AG04450 (cell line): ENCODE measurements at regions not wholly inside any gene's neighbourhood (a gene's known extent, or its start where the extent isn't known, plus 50 kb on each side); places are given as distances from the start of the nearest gene placed in this dataset.

ENCODE experiments used
- CTCF ChIA-PET: fragments of 300-600, 350-600 bp; formaldehyde crosslinking; extraction: SDS; loops from one replicate; lab custom pipeline; 2022; ENCODE audit warnings: antibody characterized with exemption, inconsistent platforms; lab: Charles Lee
- POLR2A ChIA-PET: fragments of 350-600 bp; formaldehyde crosslinking; extraction: SDS; loops from one replicate; lab custom pipeline; 2021; ENCODE audit warnings: antibody characterized with exemption, inconsistent platforms; lab: Yijun Ruan, JAX
- DNase-seq: peaks from one replicate; pipeline ENCODE4 v3.0.0-alpha.2; 2011; ENCODE audit warnings: low read depth, low spot score
- H3K27ac ChIP-seq: one replicate; pipeline ENCODE4 v1.5.1; 2012; ENCODE audit warnings: low read depth, low read length, control low read depth
- H3K27me3 ChIP-seq: one replicate; pipeline ENCODE4 v1.6.0; 2012; ENCODE audit warnings: low read length; ENCODE audit not compliant: control insufficient read depth, insufficient read depth
- H3K4me3 ChIP-seq: 2 replicates; pipeline ENCODE4 v1.5.1; 2011; ENCODE audit warnings: mild to moderate bottlenecking, low read depth, low read length, control low read depth
- H3K9me3 ChIP-seq: 2 replicates; pipeline ENCODE4 v1.5.1; 2012; ENCODE audit warnings: low read length; ENCODE audit not compliant: control insufficient read depth, insufficient read depth
- TF ChIP-seq, protein P1 (sequence below): IDR thresholded peaks from 2 replicates; pipeline ENCODE4 v1.5.1; 2011; ENCODE audit warnings: low read depth, low read length, control low read depth, inconsistent platforms

DNA sequence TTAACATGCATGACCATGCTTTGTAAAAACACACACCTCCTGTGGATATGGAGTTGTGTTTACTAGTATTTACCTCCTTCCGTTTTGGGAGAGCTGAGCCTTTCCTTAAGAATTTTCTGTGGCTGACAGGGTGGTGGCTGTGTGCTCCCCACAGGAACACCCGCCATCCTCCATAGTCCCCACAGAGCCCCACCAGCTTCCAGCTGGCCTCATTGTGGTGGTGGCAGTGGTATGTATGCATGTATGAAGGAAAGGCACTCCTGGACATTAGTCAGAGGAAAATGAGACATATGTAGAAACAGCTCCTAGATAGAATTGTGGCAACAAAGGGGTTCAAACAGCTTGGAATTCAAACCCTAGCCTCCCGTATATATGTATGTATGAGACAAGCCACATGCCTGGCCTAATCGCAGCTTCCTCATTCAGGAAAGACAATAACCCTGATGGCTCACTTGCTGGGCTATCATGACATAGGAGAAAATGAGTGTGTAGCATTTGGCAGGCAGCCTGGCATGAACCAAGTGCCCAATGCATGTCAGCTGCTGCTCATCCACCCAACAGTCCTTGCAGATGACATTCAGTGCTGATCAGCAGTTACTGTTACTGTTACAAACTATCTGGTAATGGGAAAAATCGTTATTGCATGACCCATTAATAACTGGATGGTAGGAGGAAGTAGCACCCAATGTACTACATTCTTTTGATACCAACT lies 459.7 kb downstream of the EBF1 start:
- Histone ChIP-seq H3K4me3 (no peak overlapping the region), H3K27ac (no peak overlapping the region), H3K9me3 (no peaks in the 10 kb centered on the region), H3K27me3 (no peaks in the 10 kb centered on the region)
- TF ChIP-seq, protein P1, sequence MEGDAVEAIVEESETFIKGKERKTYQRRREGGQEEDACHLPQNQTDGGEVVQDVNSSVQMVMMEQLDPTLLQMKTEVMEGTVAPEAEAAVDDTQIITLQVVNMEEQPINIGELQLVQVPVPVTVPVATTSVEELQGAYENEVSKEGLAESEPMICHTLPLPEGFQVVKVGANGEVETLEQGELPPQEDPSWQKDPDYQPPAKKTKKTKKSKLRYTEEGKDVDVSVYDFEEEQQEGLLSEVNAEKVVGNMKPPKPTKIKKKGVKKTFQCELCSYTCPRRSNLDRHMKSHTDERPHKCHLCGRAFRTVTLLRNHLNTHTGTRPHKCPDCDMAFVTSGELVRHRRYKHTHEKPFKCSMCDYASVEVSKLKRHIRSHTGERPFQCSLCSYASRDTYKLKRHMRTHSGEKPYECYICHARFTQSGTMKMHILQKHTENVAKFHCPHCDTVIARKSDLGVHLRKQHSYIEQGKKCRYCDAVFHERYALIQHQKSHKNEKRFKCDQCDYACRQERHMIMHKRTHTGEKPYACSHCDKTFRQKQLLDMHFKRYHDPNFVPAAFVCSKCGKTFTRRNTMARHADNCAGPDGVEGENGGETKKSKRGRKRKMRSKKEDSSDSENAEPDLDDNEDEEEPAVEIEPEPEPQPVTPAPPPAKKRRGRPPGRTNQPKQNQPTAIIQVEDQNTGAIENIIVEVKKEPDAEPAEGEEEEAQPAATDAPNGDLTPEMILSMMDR, result no peak
- no peak for DNase-seq
- POLR2A ChIA-PET, result no interaction called here
- CTCF ChIA-PET, result no interaction called here

DNA sequence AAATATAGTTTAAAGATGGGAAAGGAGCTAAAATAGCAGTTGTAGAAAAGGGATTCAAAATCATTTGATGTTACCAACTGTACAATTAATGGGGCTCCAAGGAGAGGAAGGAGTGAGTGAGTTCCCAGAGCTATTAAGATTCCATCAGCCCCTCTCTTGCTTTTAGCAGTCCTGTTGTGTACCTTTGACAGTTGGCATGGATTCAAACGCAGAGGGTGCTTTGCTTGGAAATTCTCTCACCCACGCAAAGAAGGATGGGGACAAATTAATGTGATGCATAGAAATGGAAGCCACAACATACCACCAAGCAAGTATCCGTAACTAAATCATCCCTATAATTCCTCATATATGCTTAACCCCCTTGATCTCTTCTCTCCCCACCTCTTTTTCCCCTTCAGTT lies 461.3 kb downstream of the EBF1 start:
- POLR2A ChIA-PET, result no interaction called here
- DNase-seq, result no peak

DNA sequence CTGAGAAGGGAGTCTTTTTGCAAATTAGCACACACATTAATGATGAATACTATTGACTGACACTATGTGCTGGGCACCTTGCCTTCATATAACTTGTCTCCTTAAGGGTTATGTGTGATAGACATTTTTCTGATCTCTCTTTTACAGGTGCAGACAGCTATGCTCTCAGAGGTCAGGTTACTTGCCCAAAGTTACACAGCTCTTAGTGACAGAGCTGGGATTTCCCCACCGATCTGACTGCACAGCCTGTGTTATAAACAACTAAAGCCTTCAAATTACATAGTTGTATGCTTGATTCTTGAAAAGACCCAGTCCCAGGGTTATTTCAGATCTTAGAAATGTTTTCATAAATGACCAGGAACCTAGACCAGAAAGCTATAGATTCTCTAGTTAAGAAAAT lies 462.7 kb downstream of the EBF1 start:
- Histone ChIP-seq H3K27ac (no peak overlapping the region), H3K4me3 (no peak overlapping the region), H3K9me3 (no peaks in the 10 kb centered on the region), H3K27me3 (no peaks in the 10 kb centered on the region)
- TF ChIP-seq, protein P1, result no peak
- DNase-seq, result no peak
- ChIA-PET CTCF (no interaction called here), POLR2A (no interaction called here)

More for the DNA sequence above, 461.3 kb downstream of the EBF1 start:
- H3K27ac ChIP-seq, result no peak overlapping the region
- TF ChIP-seq, protein P1, result no peak
- CTCF ChIA-PET, result no interaction called here
- H3K4me3 ChIP-seq, result no peak overlapping the region
- H3K9me3 ChIP-seq, result no peaks in the 10 kb centered on the region
- H3K27me3 ChIP-seq, result no peaks in the 10 kb centered on the region

DNA sequence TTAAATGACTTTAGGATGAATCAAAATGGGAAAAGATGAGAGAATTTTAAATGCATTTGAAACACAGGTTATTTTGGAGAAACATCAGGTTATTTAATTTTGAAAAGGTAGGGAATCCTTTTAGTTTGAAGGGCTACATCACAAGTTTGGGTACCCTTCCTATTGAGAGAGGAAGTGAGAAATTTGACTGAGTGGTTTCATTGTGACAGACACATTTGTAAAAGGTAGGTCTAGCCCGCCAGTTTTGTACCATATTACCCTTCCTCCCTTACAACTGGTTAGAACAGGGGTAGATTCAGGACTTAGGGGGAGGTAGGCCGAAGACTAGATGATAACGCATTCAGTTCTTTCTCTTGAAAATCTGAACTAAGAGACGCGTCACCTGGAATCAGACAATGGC lies 464.2 kb downstream of the EBF1 start:
- TF ChIP-seq, protein P1, result no peak
- no peak overlapping the region for H3K4me3 ChIP-seq
- CTCF ChIA-PET, result interaction anchor here (0.6 kb wide), 1 partner anchor 60 kb away, joined by 5 read pairs; no protein-coding TSS in a partner anchor
- no peak for DNase-seq
- H3K27ac ChIP-seq, result no peak overlapping the region
- no peaks in the 10 kb centered on the region for H3K27me3 ChIP-seq
- POLR2A ChIA-PET, result interaction anchor here (0.5 kb wide), 1 partner anchor 15 kb away, joined by 4 read pairs; no protein-coding TSS in a partner anchor
- H3K9me3 ChIP-seq, result no peaks in the 10 kb centered on the region

DNA sequence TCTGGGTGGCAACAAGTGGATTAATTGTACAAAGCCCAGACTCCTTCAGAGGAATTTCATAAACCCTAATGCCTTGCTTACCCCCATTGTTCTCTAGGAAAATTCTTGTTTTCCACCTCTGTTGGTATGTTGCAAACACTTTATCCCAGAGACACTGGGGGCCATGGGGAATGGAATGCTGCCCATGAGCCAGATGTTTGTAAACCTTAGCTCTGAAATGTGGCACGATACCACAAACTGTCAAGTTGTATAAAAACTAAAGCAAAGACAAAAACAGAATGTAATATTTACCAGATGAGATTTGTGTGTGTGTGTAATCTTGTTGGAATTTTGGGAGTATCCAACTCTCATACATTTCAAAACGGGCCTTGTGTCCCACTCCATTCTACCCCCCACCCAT lies 465.0 kb downstream of the EBF1 start:
- Histone ChIP-seq H3K4me3 (no peak overlapping the region), H3K9me3 (no peaks in the 10 kb centered on the region), H3K27me3 (no peaks in the 10 kb centered on the region), H3K27ac (no peak overlapping the region)
- CTCF ChIA-PET, result interaction anchor here (0.6 to 1.0 kb wide), 2 partner anchors 61 to 472 kb away, joined by 3 to 5 read pairs; no protein-coding TSS in a partner anchor
- no peak for DNase-seq
- TF ChIP-seq, protein P1, result no peak
- POLR2A ChIA-PET, result no interaction called here
